Neural progenitor cell (in vitro differentiated cells): ENCODE measurements at regions not wholly inside any gene's neighbourhood (a gene's known extent, or its start where the extent isn't known, plus 50 kb on each side); places are given as distances from the start of the nearest gene placed in this dataset.

Source experiments
- DNase-seq: peaks from one replicate; pipeline ENCODE4 v3.0.0-alpha.2; 2016; ENCODE audit warnings: low spot score
- H2AFZ ChIP-seq: fragments of 200-600 bp; sonication (generic); replicated peaks from 2 replicates; pipeline ENCODE4 v1.6.1; 2016; ENCODE audit warnings: antibody characterized with exemption
- H3F3A ChIP-seq: fragments of 200-600 bp; sonication (generic); 2 replicates; pipeline ENCODE4 v1.6.1; 2016; ENCODE audit warnings: antibody characterized with exemption, low read depth
- H3K27ac ChIP-seq: fragments of 200-600 bp; sonication (generic); 2 replicates; pipeline ENCODE4 v1.5.1; 2016; ENCODE audit warnings: mild to moderate bottlenecking
- H3K27me3 ChIP-seq: fragments of 200-600 bp; sonication (generic); 2 replicates; pipeline ENCODE4 v1.6.1; 2016; ENCODE audit warnings: mild to moderate bottlenecking, moderate library complexity
- H3K36me3 ChIP-seq: fragments of 200-600 bp; sonication (generic); 2 replicates; pipeline ENCODE4 v1.5.1; 2016
- H3K4me1 ChIP-seq: fragments of 200-600 bp; sonication (generic); 2 replicates; pipeline ENCODE4 v1.6.1; 2016; ENCODE audit warnings: mixed run types
- H3K4me2 ChIP-seq: fragments of 200-600 bp; sonication (generic); 2 replicates; pipeline ENCODE4 v1.6.1; 2016
- H3K4me3 ChIP-seq: fragments of 200-600 bp; sonication (generic); 2 replicates; pipeline ENCODE4 v1.5.1; 2016
- H3K79me2 ChIP-seq: fragments of 200-600 bp; sonication (generic); 2 replicates; pipeline ENCODE4 v1.6.1; 2016; ENCODE audit warnings: low read depth
- H3K9ac ChIP-seq: fragments of 200-600 bp; sonication (generic); 2 replicates; pipeline ENCODE4 v1.6.1; 2016
- H3K9me3 ChIP-seq: fragments of 200-600 bp; sonication (generic); 2 replicates; pipeline ENCODE4 v1.5.1; 2016; ENCODE audit warnings: low read depth
- H4K20me1 ChIP-seq: fragments of 200-600 bp; sonication (generic); 2 replicates; pipeline ENCODE4 v1.6.1; 2016; ENCODE audit warnings: low read depth
- H3K27ac Mint-ChIP-seq: 3 replicates; pipeline ENCODE4 v1.8.0; 2021; ENCODE audit warnings: mixed read lengths
- H3K27me3 Mint-ChIP-seq: 2 replicates; pipeline ENCODE4 v1.8.0; 2022; ENCODE audit warnings: low read depth, mild to moderate bottlenecking, inconsistent platforms, moderate library complexity, mixed read lengths; ENCODE audit not compliant: insufficient read depth
- H3K36me3 Mint-ChIP-seq: 3 replicates; pipeline ENCODE4 v1.8.0; 2021; ENCODE audit warnings: mixed read lengths
- H3K4me1 Mint-ChIP-seq: 3 replicates; pipeline ENCODE4 v1.8.0; 2021; ENCODE audit warnings: mixed read lengths
- H3K4me3 Mint-ChIP-seq: 3 replicates; pipeline ENCODE4 v1.8.0; 2021; ENCODE audit warnings: mild to moderate bottlenecking, moderate library complexity, mixed read lengths
- H3K9me3 Mint-ChIP-seq: 3 replicates; pipeline ENCODE4 v1.8.0; 2020; ENCODE audit warnings: mixed read lengths
- CTCF ChIP-seq: fragments of 200-600 bp; sonication (generic); IDR thresholded peaks from 2 replicates; pipeline ENCODE4 v1.5.1; 2017; ENCODE audit warnings: antibody characterized with exemption, mild to moderate bottlenecking
- EZH2 ChIP-seq: fragments of 200-600 bp; sonication (generic); IDR thresholded peaks from 2 replicates; pipeline ENCODE4 v1.6.1; 2017; ENCODE audit warnings: antibody characterized with exemption, mild to moderate bottlenecking, moderate library complexity
- EZH2phosphoT487 ChIP-seq: fragments of 200-600 bp; sonication (generic); IDR thresholded peaks from 2 replicates; pipeline ENCODE4 v1.6.1; 2017; ENCODE audit warnings: antibody characterized with exemption

- H3K4me3 ChIP-seq: no peak overlapping the region
- H3K9me3 ChIP-seq: no peaks in the 10 kb centered on the region
- H3K4me1 ChIP-seq: no peaks in the 10 kb centered on the region
- no peak overlapping the region for H3K4me2 ChIP-seq
- no peaks in the 10 kb centered on the region for H3F3A ChIP-seq
- Mint-ChIP-seq H3K27me3 (no peaks in the 10 kb centered on the region), H3K4me1 (peaks cover 4% of the 10 kb centered on the region), H3K9me3 (peaks cover 18% of the 10 kb centered on the region), H3K27ac (no peak overlapping the region), H3K4me3 (no peak overlapping the region), H3K36me3 (no peaks in the 10 kb centered on the region)
- H3K79me2 ChIP-seq: no peaks in the 10 kb centered on the region
- TF ChIP-seq EZH2 (no peak), CTCF (no peak), EZH2phosphoT487 (no peak)
- H4K20me1 ChIP-seq: no peaks in the 10 kb centered on the region
- H3K27ac ChIP-seq: no peak overlapping the region
- no peak overlapping the region for H3K9ac ChIP-seq
- H2AFZ ChIP-seq: no peak overlapping the region
- no peaks in the 10 kb centered on the region for H3K27me3 ChIP-seq
- no peak for DNase-seq
- H3K36me3 ChIP-seq: no peaks in the 10 kb centered on the region
These were observed 146.1 kb downstream of the PDHA2 start for GRCh38 chr4:95985791-95986550.

- Histone ChIP-seq H3K27me3 (no peaks in the 10 kb centered on the region), H3K79me2 (no peaks in the 10 kb centered on the region), H3K9ac (no peak overlapping the region), H3K4me1 (no peaks in the 10 kb centered on the region), H3K36me3 (no peaks in the 10 kb centered on the region), H2AFZ (no peak overlapping the region), H3K27ac (no peak overlapping the region), H4K20me1 (no peaks in the 10 kb centered on the region), H3F3A (no peaks in the 10 kb centered on the region), H3K4me2 (no peak overlapping the region), H3K9me3 (no peaks in the 10 kb centered on the region), H3K4me3 (no peak overlapping the region)
- no peaks in the 10 kb centered on the region for H3K36me3 Mint-ChIP-seq
- no peak overlapping the region for H3K4me3 Mint-ChIP-seq
- H3K27ac Mint-ChIP-seq: no peak overlapping the region
- TF ChIP-seq EZH2 (no peak), EZH2phosphoT487 (no peak), CTCF (no peak)
- H3K4me1 Mint-ChIP-seq: no peaks in the 10 kb centered on the region
- H3K9me3 Mint-ChIP-seq: peaks cover 14% of the 10 kb centered on the region
- no peak for DNase-seq
- H3K27me3 Mint-ChIP-seq: no peaks in the 10 kb centered on the region
These were observed 148.0 kb downstream of the PDHA2 start for GRCh38 chr4:95987851-95988250.

GRCh38 chr4:95998311-95998710 lies 158.4 kb downstream of the PDHA2 start:
- Histone ChIP-seq H4K20me1 (no peaks in the 10 kb centered on the region), H3K27me3 (no peaks in the 10 kb centered on the region), H3K9me3 (no peaks in the 10 kb centered on the region), H3K79me2 (no peaks in the 10 kb centered on the region), H2AFZ (no peak overlapping the region), H3K27ac (no peak overlapping the region), H3K4me1 (no peaks in the 10 kb centered on the region), H3K4me2 (no peak overlapping the region), H3K4me3 (no peak overlapping the region), H3K9ac (no peak overlapping the region), H3K36me3 (no peaks in the 10 kb centered on the region), H3F3A (no peaks in the 10 kb centered on the region)
- DNase-seq: no peak
- no peak overlapping the region for H3K4me3 Mint-ChIP-seq
- no peak for TF ChIP-seq EZH2phosphoT487
- no peak for TF ChIP-seq EZH2
- no peak for TF ChIP-seq CTCF
- H3K9me3 Mint-ChIP-seq: peaks cover 12% of the 10 kb centered on the region
- no peak overlapping the region for H3K27ac Mint-ChIP-seq
- H3K27me3 Mint-ChIP-seq: peaks cover 2% of the 10 kb centered on the region
- peaks cover 10% of the 10 kb centered on the region for H3K4me1 Mint-ChIP-seq
- H3K36me3 Mint-ChIP-seq: no peaks in the 10 kb centered on the region
